Stimulated activated naive CD4-positive, alpha-beta T cell treated with Interleukin-2 at 50 U/mL for 16 hours (primary cell): ENCODE measurements at regions not wholly inside any gene's neighbourhood (a gene's known extent, or its start where the extent isn't known, plus 50 kb on each side); places are given as distances from the start of the nearest gene placed in this dataset.

ENCODE experiments used
- DNase-seq: peaks from one replicate; lab custom pipeline; 2025; lab: John Stamatoyannopoulos, UW

GRCh38 chr2:37471994-37472393 is 127.6 kb downstream of the QPCT start:
- DNase-seq, result no peak

DNA sequence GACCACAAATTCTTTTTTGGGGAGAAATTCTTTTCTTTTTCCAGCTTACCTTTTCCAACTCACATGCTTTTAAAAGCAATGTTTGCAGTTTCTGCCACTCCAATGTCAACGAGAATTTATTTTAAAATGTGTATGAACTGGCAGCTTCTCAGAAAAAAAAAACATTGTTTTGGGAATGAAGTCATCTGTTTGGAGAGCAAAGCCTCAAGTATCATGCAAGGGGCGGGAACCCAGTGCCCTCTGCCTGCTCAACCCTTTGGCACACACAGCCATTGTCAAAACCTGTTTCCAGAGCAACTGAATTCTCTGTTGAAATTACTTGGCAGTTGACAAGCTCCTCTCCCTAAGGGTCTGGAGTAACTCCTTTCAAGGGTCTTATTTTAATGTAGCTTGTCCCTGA is 128.5 kb downstream of the QPCT start:
- DNase-seq, result no peak

- no peak for DNase-seq
These were observed 132.0 kb downstream of the QPCT start for GRCh38 chr2:37476411-37476810.

DNA sequence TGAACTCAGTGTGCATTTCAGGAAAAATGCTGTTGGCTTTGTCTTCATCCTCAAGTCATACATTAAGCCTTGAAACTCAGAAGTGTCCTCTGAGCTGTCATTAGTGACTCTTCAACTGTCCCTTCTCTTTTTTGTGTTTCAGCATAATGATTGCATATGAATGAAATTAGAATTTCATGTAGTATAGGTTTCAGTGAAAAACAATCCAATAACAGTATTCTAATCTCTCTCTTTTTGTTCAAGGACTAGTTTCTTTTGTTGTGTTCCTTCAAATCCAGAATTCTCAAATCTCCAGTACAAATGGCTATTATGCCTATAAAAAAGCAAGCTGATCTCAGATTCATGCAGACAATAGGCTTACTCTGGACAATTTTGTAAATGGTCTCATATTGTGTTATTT is 133.5 kb downstream of the QPCT start:
- DNase-seq, result no peak

- no peak for DNase-seq
These were observed 136.8 kb downstream of the QPCT start for GRCh38 chr2:37481244-37481643.

DNA sequence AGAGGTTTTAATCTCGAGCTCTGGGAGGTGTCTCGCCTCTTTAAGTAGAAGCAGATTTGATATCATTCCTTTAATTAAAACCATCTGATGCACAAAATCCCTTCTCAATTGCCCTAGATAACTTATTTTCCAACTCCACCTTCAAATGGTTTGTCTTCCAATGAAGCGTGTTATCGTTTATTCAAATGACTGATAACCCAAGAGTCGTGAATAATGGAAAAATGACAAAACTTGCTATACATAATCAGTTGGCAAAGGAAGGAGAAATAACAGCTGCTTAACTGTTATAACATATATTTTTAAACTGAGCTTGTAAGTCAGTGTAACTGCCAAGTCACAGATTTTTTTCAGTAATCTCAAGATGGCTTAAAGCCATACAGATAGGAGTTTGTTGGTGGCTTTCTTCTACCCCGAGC is 144.6 kb downstream of the QPCT start:
- DNase-seq, result no peak

DNA sequence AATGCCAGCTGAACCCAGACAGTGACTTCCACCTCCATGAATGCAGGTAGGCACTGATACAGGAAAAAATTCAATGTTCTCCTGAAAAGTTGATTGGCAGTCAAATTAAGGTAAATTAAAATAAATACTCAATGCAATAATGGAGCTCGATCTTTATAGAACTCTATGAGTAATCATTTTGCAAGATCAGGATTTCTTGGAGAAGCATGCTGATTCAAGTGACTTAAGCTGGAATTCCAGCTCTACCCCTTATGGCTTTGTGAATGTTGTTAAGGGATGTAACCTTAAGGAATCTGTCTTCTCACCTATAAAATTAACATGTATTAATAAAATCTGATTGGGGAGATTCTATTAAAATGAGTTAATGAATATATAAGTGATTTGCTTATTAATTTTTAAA is 145.1 kb downstream of the QPCT start:
- no peak for DNase-seq

- DNase-seq, result no peak
These were observed 149.0 kb downstream of the QPCT start for GRCh38 chr2:37493425-37493824.

- no peak for DNase-seq
These were observed 154.7 kb downstream of the QPCT start for GRCh38 chr2:37499113-37499512.

DNA sequence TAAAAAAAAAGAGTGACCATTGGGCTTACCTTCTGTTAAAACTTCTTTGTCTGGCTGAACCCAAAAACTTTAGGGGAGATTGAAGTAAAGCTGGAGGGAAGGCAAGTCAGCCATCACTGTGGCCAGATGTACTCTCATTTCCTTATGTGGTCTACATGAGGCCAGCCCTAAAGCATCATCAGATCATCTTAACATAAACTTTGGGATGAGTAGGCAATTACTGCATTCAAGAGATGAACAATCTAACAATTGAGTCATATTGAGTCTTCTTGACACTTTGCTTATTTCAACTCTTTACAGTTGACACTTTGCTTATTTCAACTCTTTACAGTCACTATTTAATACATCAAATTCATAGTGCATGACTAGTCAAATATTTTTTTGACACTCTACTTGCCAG is 155.6 kb downstream of the QPCT start:
- DNase-seq, result no peak

DNA sequence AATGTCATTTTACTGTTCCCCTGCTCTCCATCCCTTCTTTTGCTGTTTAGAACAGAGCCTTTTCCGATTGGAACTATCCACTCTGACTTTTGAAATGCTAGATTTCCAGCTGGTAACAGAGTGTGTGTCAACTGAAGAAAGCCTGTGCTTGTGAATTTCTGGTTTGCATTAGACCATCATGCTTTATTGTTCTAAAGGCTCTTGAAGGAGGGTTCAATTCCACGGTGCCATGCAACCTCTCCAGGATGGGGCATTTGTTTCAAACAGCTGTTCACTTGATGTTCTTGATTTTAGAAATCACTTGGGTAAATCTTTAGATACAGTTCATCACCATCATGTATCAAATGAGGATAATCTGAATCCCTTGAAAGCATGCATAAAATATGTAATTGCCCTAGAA is 156.7 kb downstream of the QPCT start:
- DNase-seq, result no peak

- DNase-seq, result no peak
These were observed 162.1 kb downstream of the QPCT start for GRCh38 chr2:37506407-37507050.

DNA sequence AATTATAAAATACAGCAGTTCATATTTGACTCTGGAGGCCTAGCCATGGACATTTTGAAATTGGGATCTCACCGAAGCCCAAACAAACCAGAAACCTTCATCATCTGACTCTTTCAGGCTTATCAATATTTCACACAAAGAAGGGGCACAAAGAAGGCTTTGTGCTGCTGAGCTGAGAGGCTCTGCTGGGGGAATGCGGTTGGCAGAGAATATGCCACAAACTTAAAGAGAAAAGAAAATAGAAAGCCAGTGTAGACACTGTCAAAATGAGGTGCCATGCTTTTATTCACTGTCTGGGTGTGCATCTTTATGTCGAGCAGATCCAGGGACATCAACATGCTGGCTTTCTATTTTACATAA is 162.6 kb downstream of the QPCT start:
- no peak for DNase-seq

DNA sequence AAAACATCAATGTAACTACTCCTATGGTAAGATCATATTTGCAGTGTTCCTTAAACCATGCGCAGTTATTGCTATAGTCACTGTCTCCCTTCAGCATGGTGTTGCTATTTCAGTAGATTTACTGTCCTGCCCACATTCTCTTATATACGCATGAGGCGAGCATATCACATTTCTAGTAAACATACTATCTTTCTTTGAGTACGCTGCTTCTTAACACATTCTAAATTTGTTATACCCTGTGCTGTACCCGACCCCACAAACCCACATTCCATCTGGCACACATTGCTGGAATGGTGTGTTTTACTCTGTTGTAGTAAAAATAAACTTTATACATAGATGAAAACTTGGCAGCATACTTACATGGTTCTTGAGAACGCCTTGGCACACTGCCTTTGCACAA is 163.3 kb downstream of the QPCT start:
- DNase-seq, result no peak

DNA sequence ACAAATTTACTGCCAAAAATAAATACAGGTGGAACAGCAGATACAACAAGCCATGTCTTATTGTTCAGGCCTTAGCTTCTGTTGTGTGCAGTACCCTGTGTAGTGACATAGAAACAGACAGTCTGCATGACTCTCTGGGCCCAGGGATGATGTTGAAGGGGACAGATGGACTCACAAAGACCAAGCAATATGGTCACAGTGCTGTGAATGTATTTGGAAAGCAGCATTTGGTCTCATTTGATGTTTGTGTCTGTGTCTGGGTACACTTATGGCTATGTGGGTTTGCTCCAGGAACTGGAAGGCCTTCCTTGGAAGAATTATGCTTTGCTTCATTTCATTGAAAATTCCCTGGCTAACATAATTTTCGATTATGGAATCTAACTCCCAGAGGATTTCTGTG is 158.5 kb downstream of the CDC42EP3 start:
- no peak for DNase-seq

DNA sequence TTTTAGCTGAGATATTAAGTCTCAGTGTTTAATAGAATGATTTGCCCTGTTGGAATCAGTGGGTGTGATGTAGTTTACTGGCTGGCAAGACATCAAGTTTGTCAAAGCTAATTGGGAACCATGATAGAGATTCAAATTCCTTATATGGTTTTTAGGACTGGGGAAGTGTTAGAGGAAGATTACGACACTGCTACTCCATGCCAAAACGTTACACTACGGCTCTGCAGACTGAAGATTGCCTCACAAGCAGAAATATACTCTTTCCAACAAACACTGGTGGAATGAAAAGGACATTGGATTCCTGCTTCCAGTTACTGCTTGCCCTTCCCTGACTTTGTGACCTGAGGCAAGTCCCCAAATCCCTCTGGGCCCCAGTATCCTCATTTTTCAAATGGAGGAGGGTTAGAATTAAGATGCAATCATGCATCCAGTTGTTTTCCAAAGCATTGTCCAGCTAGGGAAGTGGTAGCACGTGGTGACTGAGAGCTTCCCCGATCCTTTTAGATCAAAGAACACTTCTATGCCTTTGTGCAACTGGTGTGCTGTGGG is 147.6 kb downstream of the CDC42EP3 start:
- no peak for DNase-seq

- DNase-seq, result no peak
These were observed 145.1 kb downstream of the CDC42EP3 start for GRCh38 chr2:37526323-37526722.

GRCh38 chr2:37526856-37527255 is 144.6 kb downstream of the CDC42EP3 start:
- no peak for DNase-seq

DNA sequence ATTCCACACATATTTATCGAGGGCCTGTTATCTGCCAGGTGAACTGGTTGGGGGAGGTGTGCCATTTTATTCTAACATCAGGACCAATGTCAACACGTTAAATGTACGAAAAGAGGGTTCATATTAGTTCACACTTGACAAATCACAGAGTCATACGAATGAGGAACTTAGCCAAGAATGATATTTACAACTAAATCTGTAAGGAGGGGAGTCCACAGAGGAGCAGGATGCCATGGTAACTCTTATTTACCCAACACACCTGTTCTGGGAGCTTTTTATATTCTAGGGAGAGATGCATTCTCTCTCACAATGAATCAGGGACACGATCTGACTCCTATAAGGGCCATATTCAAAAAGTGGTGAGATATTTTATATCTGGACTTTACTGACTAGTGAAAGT is 144.1 kb downstream of the CDC42EP3 start:
- no peak for DNase-seq

- no peak for DNase-seq
These were observed 141.5 kb downstream of the CDC42EP3 start for GRCh38 chr2:37529830-37530415.

DNA sequence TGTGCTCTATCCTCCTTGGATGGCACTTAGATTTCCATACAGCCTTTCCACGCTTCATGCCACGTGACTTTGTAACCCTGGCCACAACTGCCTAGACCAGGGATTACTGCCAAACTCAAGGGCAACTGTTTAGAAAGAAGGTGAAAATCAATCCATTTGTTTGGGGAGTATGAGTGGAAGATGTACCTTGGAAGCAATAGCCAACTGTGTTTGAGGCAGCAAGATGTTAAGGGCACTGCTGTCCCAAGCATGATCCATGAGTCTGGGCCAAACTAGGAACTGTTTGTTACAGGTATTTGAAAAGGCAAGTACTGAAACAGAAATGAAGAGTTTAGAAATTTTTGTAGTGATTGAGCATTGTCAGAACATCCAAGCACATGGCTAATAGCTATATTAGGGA is 138.9 kb downstream of the CDC42EP3 start:
- DNase-seq, result no peak

DNA sequence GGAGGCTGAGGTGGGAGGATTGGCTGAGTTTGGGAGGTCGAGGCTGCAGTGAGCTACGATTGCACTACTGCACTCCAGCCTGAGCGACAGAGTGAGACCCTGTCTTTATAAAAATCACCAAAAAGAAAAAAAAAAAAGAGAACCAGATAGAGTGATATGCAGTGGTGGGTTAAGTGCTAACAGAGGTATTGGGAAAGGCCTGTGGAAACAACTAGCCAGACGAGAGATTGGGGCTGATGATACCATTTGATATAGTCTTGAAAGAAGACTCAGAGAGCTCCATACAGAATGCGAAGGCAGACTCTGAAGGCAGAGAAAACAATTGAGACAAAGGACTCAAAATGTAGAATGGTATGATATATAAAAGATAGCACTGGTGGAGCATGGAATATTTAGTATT is 134.1 kb downstream of the CDC42EP3 start:
- DNase-seq, result no peak

- no peak for DNase-seq
These were observed 129.9 kb downstream of the CDC42EP3 start for GRCh38 chr2:37541516-37541915.

GRCh38 chr2:37543999-37544557 is 127.4 kb downstream of the CDC42EP3 start:
- DNase-seq, result no peak
